Hepatocyte (in vitro differentiated cells): ENCODE measurements at regions not wholly inside any gene's neighbourhood (a gene's known extent, or its start where the extent isn't known, plus 50 kb on each side); places are given as distances from the start of the nearest gene placed in this dataset.

Experiments used
- DNase-seq: peaks from one replicate; pipeline ENCODE4 v3.0.0-alpha.2; 2016; ENCODE audit warnings: low spot score
- H2AFZ ChIP-seq: fragments of 200-600 bp; sonication (generic); 2 replicates; pipeline ENCODE4 v1.6.0; 2016; ENCODE audit warnings: antibody characterized with exemption, mild to moderate bottlenecking
- H3K27ac ChIP-seq: fragments of 200-600 bp; sonication (generic); 2 replicates; pipeline ENCODE4 v1.5.1; 2016; ENCODE audit warnings: mild to moderate bottlenecking
- H3K27me3 ChIP-seq: fragments of 200-600 bp; sonication (generic); 2 replicates; pipeline ENCODE4 v1.6.1; 2016
- H3K36me3 ChIP-seq: fragments of 200-600 bp; sonication (generic); replicated peaks from 2 replicates; pipeline ENCODE4 v1.5.1; 2016; ENCODE audit warnings: low read depth; ENCODE audit not compliant: insufficient read depth
- H3K4me1 ChIP-seq: fragments of 200-600 bp; sonication (generic); 2 replicates; pipeline ENCODE4 v1.5.1; 2016; ENCODE audit warnings: mild to moderate bottlenecking, moderate library complexity; ENCODE audit not compliant: insufficient read depth
- H3K4me2 ChIP-seq: fragments of 200-600 bp; sonication (generic); 2 replicates; pipeline ENCODE4 v1.6.0; 2016
- H3K4me3 ChIP-seq: fragments of 200-600 bp; sonication (generic); 2 replicates; pipeline ENCODE4 v1.5.1; 2016; ENCODE audit warnings: mild to moderate bottlenecking
- H3K79me2 ChIP-seq: fragments of 200-600 bp; sonication (generic); 2 replicates; pipeline ENCODE4 v1.6.0; 2017; ENCODE audit warnings: mild to moderate bottlenecking
- H3K9me2 ChIP-seq: fragments of 200-600 bp; sonication (generic); replicated peaks from 2 replicates; pipeline ENCODE4 v1.6.0; 2017; ENCODE audit warnings: mild to moderate bottlenecking; ENCODE audit not compliant: insufficient read depth
- H3K9me3 ChIP-seq: fragments of 200-600 bp; sonication (generic); 2 replicates; pipeline ENCODE4 v1.5.1; 2016; ENCODE audit warnings: low read depth, mild to moderate bottlenecking
- H4K20me1 ChIP-seq: fragments of 200-600 bp; sonication (generic); 2 replicates; pipeline ENCODE4 v1.6.0; 2016; ENCODE audit warnings: mild to moderate bottlenecking; ENCODE audit not compliant: insufficient read depth, poor library complexity, severe bottlenecking
- EZH2 ChIP-seq: fragments of 200-600 bp; sonication (generic); IDR thresholded peaks from 2 replicates; pipeline ENCODE4 v1.6.1; 2016; ENCODE audit warnings: antibody characterized with exemption, mild to moderate bottlenecking, borderline replicate concordance
- EZH2phosphoT487 ChIP-seq: fragments of 200-600 bp; sonication (generic); IDR thresholded peaks from one replicate; pipeline ENCODE4 v1.6.1; 2018; ENCODE audit warnings: antibody characterized with exemption, mild to moderate bottlenecking, low read depth, moderate library complexity; ENCODE audit not compliant: unreplicated experiment, severe bottlenecking
- WGBS: methylation state at CpG from one replicate; pipeline ENCODE4 v1.1.6; 2016; ENCODE audit warnings: low lambda C conversion rate; ENCODE audit errors: missing lambda C conversion rate; 5-methylcytosine and 5-hydroxymethylcytosine counted together
- TF ChIP-seq, protein P1 (sequence below): fragments of 200-600 bp; sonication (generic); IDR thresholded peaks from 2 replicates; pipeline ENCODE4 v1.5.1; 2016; ENCODE audit warnings: antibody characterized with exemption, mild to moderate bottlenecking; ENCODE audit not compliant: poor library complexity

- Histone ChIP-seq H2AFZ (no peak overlapping the region), H3K4me2 (no peak overlapping the region), H3K9me2 (no peaks in the 10 kb centered on the region), H3K27me3 (no peaks in the 10 kb centered on the region), H3K4me1 (no peaks in the 10 kb centered on the region), H3K27ac (no peak overlapping the region), H3K36me3 (no peaks in the 10 kb centered on the region), H4K20me1 (no peaks in the 10 kb centered on the region), H3K4me3 (no peak overlapping the region), H3K79me2 (no peaks in the 10 kb centered on the region), H3K9me3 (no peaks in the 10 kb centered on the region)
- DNase-seq = no peak
- 90% methylated on average over 5 of the region's 5 CpGs for WGBS
- no peak for TF ChIP-seq EZH2
- TF ChIP-seq EZH2phosphoT487 = no peak
- TF ChIP-seq, protein P1, sequence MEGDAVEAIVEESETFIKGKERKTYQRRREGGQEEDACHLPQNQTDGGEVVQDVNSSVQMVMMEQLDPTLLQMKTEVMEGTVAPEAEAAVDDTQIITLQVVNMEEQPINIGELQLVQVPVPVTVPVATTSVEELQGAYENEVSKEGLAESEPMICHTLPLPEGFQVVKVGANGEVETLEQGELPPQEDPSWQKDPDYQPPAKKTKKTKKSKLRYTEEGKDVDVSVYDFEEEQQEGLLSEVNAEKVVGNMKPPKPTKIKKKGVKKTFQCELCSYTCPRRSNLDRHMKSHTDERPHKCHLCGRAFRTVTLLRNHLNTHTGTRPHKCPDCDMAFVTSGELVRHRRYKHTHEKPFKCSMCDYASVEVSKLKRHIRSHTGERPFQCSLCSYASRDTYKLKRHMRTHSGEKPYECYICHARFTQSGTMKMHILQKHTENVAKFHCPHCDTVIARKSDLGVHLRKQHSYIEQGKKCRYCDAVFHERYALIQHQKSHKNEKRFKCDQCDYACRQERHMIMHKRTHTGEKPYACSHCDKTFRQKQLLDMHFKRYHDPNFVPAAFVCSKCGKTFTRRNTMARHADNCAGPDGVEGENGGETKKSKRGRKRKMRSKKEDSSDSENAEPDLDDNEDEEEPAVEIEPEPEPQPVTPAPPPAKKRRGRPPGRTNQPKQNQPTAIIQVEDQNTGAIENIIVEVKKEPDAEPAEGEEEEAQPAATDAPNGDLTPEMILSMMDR = no peak
These were observed 260.7 kb upstream of the UMPS start for GRCh38 chr3:124469555-124469954.

DNA sequence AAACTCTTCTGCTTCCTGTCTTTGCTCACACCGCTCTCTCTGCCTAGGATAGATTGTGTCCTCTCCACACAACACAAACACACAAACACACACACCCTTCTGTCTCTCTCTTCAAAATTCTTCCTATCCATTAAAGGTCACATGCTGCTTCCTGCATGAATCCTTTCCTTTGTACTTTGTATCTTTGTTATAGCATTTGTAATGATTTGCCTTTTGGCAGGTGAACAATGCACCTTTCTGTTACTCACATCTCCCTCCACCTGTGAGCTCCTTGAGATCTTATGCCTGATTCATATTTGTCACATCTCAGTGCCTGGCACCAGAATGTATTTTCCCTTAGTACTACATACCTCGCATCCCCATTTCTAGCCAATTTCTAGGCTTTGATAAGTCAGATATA lies 251.4 kb upstream of the UMPS start:
- Histone ChIP-seq H3K9me2 (no peaks in the 10 kb centered on the region), H3K27ac (no peak overlapping the region), H3K27me3 (no peaks in the 10 kb centered on the region), H3K79me2 (no peaks in the 10 kb centered on the region), H3K36me3 (no peaks in the 10 kb centered on the region), H3K9me3 (no peaks in the 10 kb centered on the region), H3K4me2 (no peak overlapping the region), H3K4me3 (no peak overlapping the region), H2AFZ (no peak overlapping the region), H3K4me1 (no peaks in the 10 kb centered on the region), H4K20me1 (no peaks in the 10 kb centered on the region)
- TF ChIP-seq EZH2phosphoT487 (no peak), EZH2 (no peak)
- TF ChIP-seq, protein P1 = no peak
- WGBS = 98% methylated on average over 2 of the region's 2 CpGs
- DNase-seq = no peak

GRCh38 chr3:124483915-124484470 lies 246.3 kb upstream of the UMPS start:
- TF ChIP-seq EZH2 (no peak), EZH2phosphoT487 (no peak)
- TF ChIP-seq, protein P1 = no peak
- Histone ChIP-seq H3K9me2 (no peaks in the 10 kb centered on the region), H3K4me2 (no peak overlapping the region), H3K9me3 (no peaks in the 10 kb centered on the region), H2AFZ (no peak overlapping the region), H3K27ac (no peak overlapping the region), H4K20me1 (no peaks in the 10 kb centered on the region), H3K4me1 (no peaks in the 10 kb centered on the region), H3K4me3 (no peak overlapping the region), H3K27me3 (no peaks in the 10 kb centered on the region), H3K79me2 (no peaks in the 10 kb centered on the region), H3K36me3 (no peaks in the 10 kb centered on the region)
- DNase-seq = no peak
- WGBS = 97% methylated on average over 2 of the region's 2 CpGs

DNA sequence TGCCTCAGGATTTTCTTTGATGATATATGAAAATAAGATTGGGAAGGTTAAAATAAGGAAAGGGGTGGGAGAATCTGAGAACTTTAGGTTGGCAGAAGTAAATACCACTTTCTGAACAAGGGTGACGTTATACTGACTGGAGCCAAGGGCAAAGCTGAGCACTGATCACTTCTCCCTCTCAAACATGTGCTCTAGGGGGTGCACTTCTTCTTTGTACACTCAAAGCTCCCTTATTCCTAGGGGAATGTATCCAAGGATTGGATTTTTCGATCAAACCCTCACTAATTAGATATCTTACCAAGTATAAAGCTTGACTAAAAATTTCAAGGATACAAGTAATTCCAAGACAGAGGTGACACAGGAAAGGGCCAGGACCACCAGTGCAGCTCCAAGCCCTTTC lies 243.9 kb upstream of the UMPS start:
- Histone ChIP-seq H3K4me2 (no peak overlapping the region), H2AFZ (no peak overlapping the region), H4K20me1 (no peaks in the 10 kb centered on the region), H3K4me3 (no peak overlapping the region), H3K27me3 (no peaks in the 10 kb centered on the region), H3K36me3 (no peaks in the 10 kb centered on the region), H3K9me3 (no peaks in the 10 kb centered on the region), H3K27ac (no peak overlapping the region), H3K9me2 (no peaks in the 10 kb centered on the region), H3K4me1 (no peaks in the 10 kb centered on the region), H3K79me2 (no peaks in the 10 kb centered on the region)
- TF ChIP-seq EZH2phosphoT487 (no peak), EZH2 (no peak)
- TF ChIP-seq, protein P1 = peak; percentile 13
- DNase-seq = no peak
- 73% methylated on average over 2 of the region's 2 CpGs for WGBS
